ENCODE measurements at regions not wholly inside any gene's neighbourhood (a gene's known extent, or its start where the extent isn't known, plus 50 kb on each side); places are given as distances from the start of the nearest gene placed in this dataset.
"Not testable (repeated sequence)": the region's sequence is repeated elsewhere in the genome, so short reads cannot be mapped to it uniquely, and the experiment has no call there.

GRCh38 chr2:131775903-131776506 lies 248.3 kb downstream of the CCDC74A start:
- not testable (repeated sequence) for H3K9ac ChIP-seq (ENCODE audit: low read depth, low read length); H3K4me1 ChIP-seq (ENCODE audit: control insufficient read depth, insufficient read depth, low read length); H3K9me3 ChIP-seq (replicated peaks; ENCODE audit: low read length); H3K27me3 ChIP-seq (ENCODE audit: control insufficient read depth, insufficient read depth, low read length); H3K4me3 ChIP-seq (ENCODE audit: low read length); H3K4me2 ChIP-seq (ENCODE audit: low read length); H3K36me3 ChIP-seq (ENCODE audit: insufficient read depth, low read length)

DNA sequence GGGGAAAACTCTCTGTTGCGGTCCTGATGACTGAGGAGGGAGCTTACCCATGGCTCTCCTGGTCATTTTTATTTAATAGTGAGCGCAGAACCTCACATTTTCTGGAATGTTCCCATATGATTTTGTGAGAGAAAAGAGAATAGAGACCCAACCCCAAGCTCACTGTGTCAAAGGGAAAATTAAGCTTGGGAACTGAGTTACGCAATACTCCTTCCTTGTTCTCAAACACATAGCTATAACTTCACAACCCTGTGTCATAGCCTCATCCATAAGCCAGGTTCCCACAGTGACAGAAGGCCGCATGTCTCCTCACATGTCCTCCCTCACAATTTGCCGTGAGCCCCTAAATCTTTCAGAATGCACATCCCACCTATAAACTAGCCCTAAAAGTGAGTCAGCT lies 252.8 kb downstream of the CCDC74A start:
- H3K4me1 ChIP-seq (ENCODE audit: control insufficient read depth, insufficient read depth, low read length); H3K9ac ChIP-seq (ENCODE audit: low read depth, low read length); H3K36me3 ChIP-seq (ENCODE audit: insufficient read depth, low read length); H3K27me3 ChIP-seq (ENCODE audit: control insufficient read depth, insufficient read depth, low read length); H3K4me3 ChIP-seq (ENCODE audit: low read length); H3K4me2 ChIP-seq (ENCODE audit: low read length); H3K9me3 ChIP-seq (replicated peaks; ENCODE audit: low read length): not testable (repeated sequence)

DNA sequence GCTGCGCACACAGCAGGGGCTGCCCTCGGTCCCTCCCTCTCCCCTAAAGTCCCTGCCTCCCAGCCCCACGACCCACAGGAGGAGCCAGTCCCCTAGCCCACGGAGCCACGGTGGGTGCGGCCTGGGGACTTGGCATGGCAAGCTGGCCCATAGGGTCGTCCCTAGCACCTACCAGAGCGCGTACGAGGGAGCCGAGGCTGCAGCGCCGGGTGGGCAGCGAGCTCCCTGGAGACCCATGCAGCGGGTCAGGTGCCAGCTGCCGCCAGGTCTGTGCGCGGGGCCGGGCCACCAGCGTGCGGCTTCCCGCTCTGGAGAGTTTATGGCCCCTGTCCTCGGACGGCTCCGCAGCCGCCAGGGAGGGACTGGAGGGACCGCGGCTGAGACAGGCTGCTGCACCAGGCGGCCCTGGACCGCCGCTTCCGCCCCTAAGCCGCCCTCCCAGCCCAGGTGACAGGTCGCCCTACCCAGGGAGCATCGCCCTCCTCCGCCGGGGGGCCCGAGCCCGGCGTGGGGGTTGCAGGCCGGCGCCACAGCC lies 273.6 kb downstream of the CCDC74A start:
- Histone ChIP-seq H3K4me1 (ENCODE audit: control insufficient read depth, insufficient read depth, low read length) (no peaks in the 10 kb centered on the region), H3K4me2 (ENCODE audit: low read length) (peak overlapping the region; percentile 33), H3K27me3 (ENCODE audit: control insufficient read depth, insufficient read depth, low read length) (no peaks in the 10 kb centered on the region), H3K9me3 (replicated peaks; ENCODE audit: low read length) (no peaks in the 10 kb centered on the region), H3K4me3 (ENCODE audit: low read length) (no peak overlapping the region), H3K36me3 (ENCODE audit: insufficient read depth, low read length) (no peaks in the 10 kb centered on the region), H3K9ac (ENCODE audit: low read depth, low read length) (no peak overlapping the region)

DNA sequence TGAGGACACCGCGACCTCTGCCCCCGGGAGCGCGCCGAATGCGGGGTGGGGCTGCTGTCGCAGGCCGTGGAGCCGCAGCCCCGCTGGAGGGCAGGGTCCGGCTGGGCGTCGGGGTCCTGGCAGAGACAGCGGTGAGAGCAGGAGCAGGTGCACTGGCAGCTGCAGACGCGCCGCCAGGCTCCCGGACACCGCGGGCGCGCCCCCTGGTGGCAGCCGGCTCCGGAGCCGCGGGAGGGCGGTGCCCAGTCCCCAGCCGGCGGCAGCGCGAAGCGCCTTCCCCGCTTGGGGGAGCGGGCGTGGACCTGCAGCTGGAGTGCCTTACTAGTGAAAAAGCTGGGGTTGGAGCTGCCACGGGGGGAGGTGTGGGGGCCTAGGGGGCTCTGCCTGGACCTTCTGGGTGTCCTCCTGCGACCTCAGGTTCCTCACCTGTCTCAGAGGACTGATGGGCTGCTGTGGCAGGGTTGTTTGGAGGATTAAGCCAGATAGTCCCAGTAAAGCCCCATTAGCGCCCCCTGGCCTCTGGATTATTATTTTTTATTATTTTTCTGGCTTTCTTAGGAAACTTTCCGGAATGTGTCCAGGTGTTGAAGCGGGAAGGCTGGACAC lies 274.2 kb downstream of the CCDC74A start:
- not testable (repeated sequence) for H3K36me3 ChIP-seq (ENCODE audit: insufficient read depth, low read length); H3K9me3 ChIP-seq (replicated peaks; ENCODE audit: low read length); H3K9ac ChIP-seq (ENCODE audit: low read depth, low read length); H3K4me1 ChIP-seq (ENCODE audit: control insufficient read depth, insufficient read depth, low read length); H3K27me3 ChIP-seq (ENCODE audit: control insufficient read depth, insufficient read depth, low read length)
- Histone ChIP-seq H3K4me3 (ENCODE audit: low read length) (peak overlapping the region; percentile 63), H3K4me2 (ENCODE audit: low read length) (peak overlapping the region; percentile 89)

GRCh38 chr2:131802351-131802836 lies 274.7 kb downstream of the CCDC74A start:
- H3K36me3 ChIP-seq (ENCODE audit: insufficient read depth, low read length); H3K9me3 ChIP-seq (replicated peaks; ENCODE audit: low read length); H3K4me1 ChIP-seq (ENCODE audit: control insufficient read depth, insufficient read depth, low read length); H3K27me3 ChIP-seq (ENCODE audit: control insufficient read depth, insufficient read depth, low read length): not testable (repeated sequence)
- Histone ChIP-seq H3K4me3 (ENCODE audit: low read length) (peak overlapping the region; percentile 63), H3K4me2 (ENCODE audit: low read length) (peak overlapping the region; percentile 89), H3K9ac (ENCODE audit: low read depth, low read length) (peak overlapping the region; percentile 38)

GRCh38 chr2:131803237-131803636 lies 275.5 kb downstream of the CCDC74A start:
- H3K9me3 ChIP-seq (replicated peaks; ENCODE audit: low read length); H3K9ac ChIP-seq (ENCODE audit: low read depth, low read length); H3K4me2 ChIP-seq (ENCODE audit: low read length); H3K4me3 ChIP-seq (ENCODE audit: low read length); H3K36me3 ChIP-seq (ENCODE audit: insufficient read depth, low read length); H3K4me1 ChIP-seq (ENCODE audit: control insufficient read depth, insufficient read depth, low read length); H3K27me3 ChIP-seq (ENCODE audit: control insufficient read depth, insufficient read depth, low read length): not testable (repeated sequence)

DNA sequence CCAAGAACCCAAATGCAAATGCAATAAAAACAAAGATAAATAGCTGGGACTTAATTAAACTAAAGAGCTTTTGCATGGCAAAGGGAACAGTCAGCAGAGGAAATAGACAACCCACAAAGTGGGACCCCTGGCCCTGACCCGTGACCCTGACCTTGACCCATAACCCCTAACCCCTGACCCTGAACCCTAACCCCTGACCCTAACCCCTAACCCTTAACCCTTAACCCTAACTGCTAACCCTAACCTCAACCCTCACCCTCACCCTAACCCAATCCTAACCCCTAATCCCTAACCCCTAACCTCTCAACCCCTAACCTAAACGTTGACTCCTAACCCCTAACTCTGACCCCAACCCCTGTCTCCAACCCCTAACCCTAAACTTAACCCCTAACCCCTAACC lies 284.9 kb downstream of the CCDC74A start:
- H3K4me1 ChIP-seq (ENCODE audit: control insufficient read depth, insufficient read depth, low read length); H3K9ac ChIP-seq (ENCODE audit: low read depth, low read length); H3K27me3 ChIP-seq (ENCODE audit: control insufficient read depth, insufficient read depth, low read length); H3K36me3 ChIP-seq (ENCODE audit: insufficient read depth, low read length); H3K4me3 ChIP-seq (ENCODE audit: low read length); H3K9me3 ChIP-seq (replicated peaks; ENCODE audit: low read length); H3K4me2 ChIP-seq (ENCODE audit: low read length): not testable (repeated sequence)

DNA sequence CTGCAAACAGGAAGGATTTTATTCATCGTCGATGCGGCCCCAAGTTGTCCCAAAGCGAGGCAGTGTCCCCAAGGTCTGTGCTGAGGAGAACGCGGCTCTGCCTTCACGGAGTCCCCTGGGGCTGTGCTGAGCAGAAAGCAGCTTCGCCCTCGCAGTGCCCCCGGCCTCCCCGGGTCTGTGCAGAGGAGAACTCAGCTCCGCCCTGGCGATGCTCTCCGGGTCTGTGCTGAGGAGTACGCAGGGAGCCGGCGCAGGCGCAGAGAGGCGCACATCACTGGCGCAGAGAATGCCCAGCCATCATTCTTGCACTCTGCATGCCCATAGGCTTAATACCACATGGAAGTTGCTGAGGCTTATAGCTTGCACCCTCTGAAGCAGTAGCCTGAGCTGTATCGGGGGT lies 285.7 kb downstream of the CCDC74A start:
- H3K36me3 ChIP-seq (ENCODE audit: insufficient read depth, low read length); H3K4me3 ChIP-seq (ENCODE audit: low read length); H3K4me1 ChIP-seq (ENCODE audit: control insufficient read depth, insufficient read depth, low read length); H3K9me3 ChIP-seq (replicated peaks; ENCODE audit: low read length); H3K9ac ChIP-seq (ENCODE audit: low read depth, low read length); H3K27me3 ChIP-seq (ENCODE audit: control insufficient read depth, insufficient read depth, low read length); H3K4me2 ChIP-seq (ENCODE audit: low read length): not testable (repeated sequence)

DNA sequence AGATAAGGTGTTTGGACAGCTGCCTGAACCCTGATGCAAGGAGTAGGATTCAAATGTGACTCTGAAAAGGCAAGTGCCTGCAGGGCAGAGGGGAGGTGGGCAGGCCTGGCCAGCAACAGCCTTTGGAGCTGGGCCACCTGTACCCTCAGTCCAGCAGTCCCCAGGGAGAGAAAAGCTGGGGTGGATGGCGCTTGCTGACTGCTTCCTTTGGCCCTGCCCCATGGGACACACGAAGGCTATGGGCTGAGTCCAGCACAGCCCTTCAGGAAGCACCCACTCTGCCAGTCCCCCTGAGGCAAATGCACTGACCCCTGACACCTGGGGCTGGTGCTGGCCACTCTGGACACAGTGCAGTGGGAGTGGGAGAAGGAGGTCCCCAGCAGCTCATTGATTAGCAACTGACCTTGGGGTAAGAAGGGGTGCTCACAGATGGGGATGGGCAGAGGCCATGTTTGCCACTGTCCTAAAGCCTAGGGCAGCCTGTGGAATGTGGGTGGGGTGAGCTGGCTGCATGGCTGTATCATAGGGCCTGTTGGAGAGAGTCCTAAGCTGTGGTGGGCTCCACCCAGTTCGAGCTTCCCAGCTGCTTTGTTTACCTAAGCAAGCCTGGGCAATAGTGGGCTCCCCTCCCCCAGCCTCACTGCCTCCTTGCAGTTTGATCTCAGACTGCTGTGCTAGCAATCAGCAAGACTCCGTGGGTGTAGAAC lies 290.7 kb downstream of the CCDC74A start:
- not testable (repeated sequence) for H3K4me2 ChIP-seq (ENCODE audit: low read length); H3K4me3 ChIP-seq (ENCODE audit: low read length); H3K27me3 ChIP-seq (ENCODE audit: control insufficient read depth, insufficient read depth, low read length); H3K36me3 ChIP-seq (ENCODE audit: insufficient read depth, low read length); H3K4me1 ChIP-seq (ENCODE audit: control insufficient read depth, insufficient read depth, low read length); H3K9ac ChIP-seq (ENCODE audit: low read depth, low read length); H3K9me3 ChIP-seq (replicated peaks; ENCODE audit: low read length)

GRCh38 chr2:131822237-131822721 lies 294.6 kb downstream of the CCDC74A start:
- H3K27me3 ChIP-seq (ENCODE audit: control insufficient read depth, insufficient read depth, low read length) = not testable (repeated sequence)

DNA sequence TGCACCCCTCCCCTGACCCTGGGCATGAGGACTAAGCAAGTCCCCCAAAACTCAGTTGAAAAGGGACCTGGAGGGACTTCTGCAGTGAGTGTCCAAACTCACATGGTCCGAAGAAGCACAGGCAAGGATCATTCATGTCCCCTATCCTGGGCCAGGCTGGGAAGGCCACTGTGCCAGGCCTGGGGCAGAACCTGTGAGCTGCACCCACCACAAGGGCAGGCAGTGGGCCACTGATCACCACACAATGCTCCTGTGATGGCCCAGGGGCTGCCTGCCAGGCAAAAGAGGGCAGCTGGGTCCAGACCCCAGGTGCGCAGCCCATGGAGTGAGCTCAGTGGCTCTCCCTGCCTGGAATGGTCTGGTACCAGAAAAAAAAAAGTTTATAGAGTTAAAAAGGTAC lies 295.4 kb downstream of the CCDC74A start:
- not testable (repeated sequence) for H3K4me2 ChIP-seq (ENCODE audit: low read length); H3K4me1 ChIP-seq (ENCODE audit: control insufficient read depth, insufficient read depth, low read length); H3K9me3 ChIP-seq (replicated peaks; ENCODE audit: low read length); H3K9ac ChIP-seq (ENCODE audit: low read depth, low read length); H3K36me3 ChIP-seq (ENCODE audit: insufficient read depth, low read length); H3K4me3 ChIP-seq (ENCODE audit: low read length); H3K27me3 ChIP-seq (ENCODE audit: control insufficient read depth, insufficient read depth, low read length)

More at GRCh38 chr2:131822237-131822721, 294.6 kb downstream of the CCDC74A start:
- not testable (repeated sequence) for H3K9me3 ChIP-seq (replicated peaks; ENCODE audit: low read length); H3K9ac ChIP-seq (ENCODE audit: low read depth, low read length); H3K4me1 ChIP-seq (ENCODE audit: control insufficient read depth, insufficient read depth, low read length); H3K4me3 ChIP-seq (ENCODE audit: low read length); H3K36me3 ChIP-seq (ENCODE audit: insufficient read depth, low read length); H3K4me2 ChIP-seq (ENCODE audit: low read length)
